DMS 273 (cell line): ENCODE measurements at regions not wholly inside any gene's neighbourhood (a gene's known extent, or its start where the extent isn't known, plus 50 kb on each side); places are given as distances from the start of the nearest gene placed in this dataset.

Experiments
- DNase-seq: peaks from one replicate; lab custom pipeline; 2025; ENCODE audit not compliant: unreplicated experiment; lab: John Stamatoyannopoulos, UW

- DNase-seq = no peak
Measured at GRCh38 chr16:80309178-80309577, 231.6 kb upstream of the DYNLRB2 start.

- DNase-seq = no peak
Measured at GRCh38 chr16:80305410-80305809, 235.4 kb upstream of the DYNLRB2 start.

GRCh38 chr16:80303691-80304090 lies 237.1 kb upstream of the DYNLRB2 start:
- no peak for DNase-seq

GRCh38 chr16:80300876-80301275 lies 239.9 kb upstream of the DYNLRB2 start:
- no peak for DNase-seq

GRCh38 chr16:80300456-80300855 lies 240.3 kb upstream of the DYNLRB2 start:
- no peak for DNase-seq

GRCh38 chr16:80299416-80299815 lies 241.4 kb upstream of the DYNLRB2 start:
- DNase-seq = no peak

GRCh38 chr16:80298676-80299075 lies 242.1 kb upstream of the DYNLRB2 start:
- DNase-seq = no peak

- DNase-seq = no peak
Measured at GRCh38 chr16:80296034-80296433, 244.8 kb upstream of the DYNLRB2 start.

GRCh38 chr16:80294172-80294571 lies 246.6 kb upstream of the DYNLRB2 start:
- no peak for DNase-seq

GRCh38 chr16:80288616-80289015 lies 252.2 kb upstream of the DYNLRB2 start:
- no peak for DNase-seq

- no peak for DNase-seq
Measured at GRCh38 chr16:80287674-80288073, 253.1 kb upstream of the DYNLRB2 start.

- no peak for DNase-seq
Measured at GRCh38 chr16:80285104-80285503, 255.7 kb upstream of the DYNLRB2 start.

- no peak for DNase-seq
Measured at GRCh38 chr16:80283466-80284392, 257.1 kb upstream of the DYNLRB2 start.

- DNase-seq = no peak
Measured at GRCh38 chr16:80280557-80280956, 260.2 kb upstream of the DYNLRB2 start.

- DNase-seq = no peak
Measured at GRCh38 chr16:80279656-80280055, 261.1 kb upstream of the DYNLRB2 start.

GRCh38 chr16:80277182-80277581 lies 263.6 kb upstream of the DYNLRB2 start:
- DNase-seq = no peak

- DNase-seq = no peak
Measured at GRCh38 chr16:80274576-80275191, 266.1 kb upstream of the DYNLRB2 start.

GRCh38 chr16:80273635-80274538 lies 266.9 kb upstream of the DYNLRB2 start:
- DNase-seq = no peak

GRCh38 chr16:80265624-80266306 lies 275.0 kb upstream of the DYNLRB2 start:
- DNase-seq = no peak

- DNase-seq = no peak
Measured at GRCh38 chr16:80263848-80264694, 276.7 kb upstream of the DYNLRB2 start.
